ENCODE measurements at regions not wholly inside any gene's neighbourhood (a gene's known extent, or its start where the extent isn't known, plus 50 kb on each side); places are given as distances from the start of the nearest gene placed in this dataset.

GRCh38 chr3:15942936-15943335 is 145.2 kb upstream of the ANKRD28 start (continued):
- TF ChIP-seq BHLHE40 (IDR thresholded peaks at IDR 0.05; ENCODE audit: borderline replicate concordance in 1 of 2, low read depth in 2 of 2, low read length in 1 of 2) (no peak), KDM1A (IDR thresholded peaks at IDR 0.05; ENCODE audit: borderline replicate concordance) (no peak), DPF2 (IDR thresholded peaks at IDR 0.05) (no peak)

DNA sequence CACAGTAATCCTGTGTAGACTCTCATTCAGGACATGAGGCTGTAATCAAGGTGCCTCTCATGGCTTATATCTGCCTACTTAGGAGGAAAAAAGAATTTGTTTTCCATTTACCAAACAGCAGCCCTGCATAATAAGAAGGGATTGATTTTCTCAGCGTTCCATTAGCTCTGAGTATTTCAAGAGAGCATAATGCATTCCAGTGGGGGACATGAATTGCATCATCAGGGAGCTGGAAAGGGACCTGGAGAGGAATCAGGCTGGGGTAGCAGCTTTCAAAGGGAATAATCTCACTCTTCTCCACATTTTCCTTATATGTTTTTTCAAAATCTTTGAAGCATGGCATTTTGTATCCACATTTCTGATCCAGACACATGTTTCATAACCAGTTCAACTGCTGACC is 150.6 kb upstream of the ANKRD28 start:
- intact Hi-C loops (cut with micrococcal nuclease; ENCODE audit: unreplicated experiment): no loop called here
- 28% methylated on average over 1 of the region's 1 CpG for WGBS (ENCODE audit: insufficient coverage, insufficient replicate concordance, low lambda C conversion rate, missing lambda C conversion rate)
- Histone ChIP-seq H3K36me3 (ENCODE audit: control insufficient read depth in 2 of 2, insufficient read depth in 2 of 2, low read length in 1 of 2) (no peaks in the 10 kb centered on the region), H3K4me3 (no peak overlapping the region), H4K20me1 (ENCODE audit: control insufficient read depth, insufficient read depth) (no peaks in the 10 kb centered on the region), H3K9me3 (replicated peaks; ENCODE audit: control insufficient read depth, insufficient read depth, low read length) (no peaks in the 10 kb centered on the region), H2AFZ (ENCODE audit: control insufficient read depth, low read depth, low read length) (no peak overlapping the region), H3K4me1 (ENCODE audit: control insufficient read depth, insufficient read depth, low read length) (no peaks in the 10 kb centered on the region), H3K27me3 (replicated peaks in 1 of 2; ENCODE audit: control insufficient read depth in 2 of 2, insufficient read depth in 2 of 2, low read length in 1 of 2) (no peaks in the 10 kb centered on the region), H3K27ac (ENCODE audit: control insufficient read depth, insufficient read depth) (no peak overlapping the region), H3K4me2 (ENCODE audit: control insufficient read depth, insufficient read depth) (no peak overlapping the region), H3K79me2 (ENCODE audit: control insufficient read depth, insufficient read depth, low read length) (no peaks in the 10 kb centered on the region), H3K9ac (ENCODE audit: control insufficient read depth, insufficient read depth, low read length) (no peak overlapping the region)
- SMC1A ChIA-PET (ENCODE audit: uncharacterized antibody, unreplicated experiment): no interaction called here
- DNase-seq (ENCODE audit: low read depth, low spot score) (no peak), FAIRE-seq (no peak), ATAC-seq (no peak)
- no peak for TF ChIP-seq PAX5 (IDR thresholded peaks at IDR 0.05; ENCODE audit: borderline replicate concordance, low read depth, low read length)
- no peak for TF ChIP-seq SIX5 (IDR thresholded peaks at IDR 0.05; ENCODE audit: low read depth, low read length, severe bottlenecking)
- TF ChIP-seq STAT3 (IDR thresholded peaks at IDR 0.05; ENCODE audit: low read depth, low read length): no peak
- TF ChIP-seq GABPA (IDR thresholded peaks at IDR 0.05; ENCODE audit: low read depth): no peak
- TF ChIP-seq MEF2A (IDR thresholded peaks at IDR 0.05; ENCODE audit: insufficient read depth, low read depth, low read length): no peak
- TF ChIP-seq, protein P1, sequence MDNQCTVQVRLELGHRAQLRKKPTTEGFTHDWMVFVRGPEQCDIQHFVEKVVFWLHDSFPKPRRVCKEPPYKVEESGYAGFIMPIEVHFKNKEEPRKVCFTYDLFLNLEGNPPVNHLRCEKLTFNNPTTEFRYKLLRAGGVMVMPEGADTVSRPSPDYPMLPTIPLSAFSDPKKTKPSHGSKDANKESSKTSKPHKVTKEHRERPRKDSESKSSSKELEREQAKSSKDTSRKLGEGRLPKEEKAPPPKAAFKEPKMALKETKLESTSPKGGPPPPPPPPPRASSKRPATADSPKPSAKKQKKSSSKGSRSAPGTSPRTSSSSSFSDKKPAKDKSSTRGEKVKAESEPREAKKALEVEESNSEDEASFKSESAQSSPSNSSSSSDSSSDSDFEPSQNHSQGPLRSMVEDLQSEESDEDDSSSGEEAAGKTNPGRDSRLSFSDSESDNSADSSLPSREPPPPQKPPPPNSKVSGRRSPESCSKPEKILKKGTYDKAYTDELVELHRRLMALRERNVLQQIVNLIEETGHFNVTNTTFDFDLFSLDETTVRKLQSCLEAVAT (IDR thresholded peaks at IDR 0.05): no peak
- TF ChIP-seq RAD51 (IDR thresholded peaks at IDR 0.05): no peak
- POLR2A ChIA-PET: no interaction called here
- RAD21 ChIA-PET (ENCODE audit: unreplicated experiment): no interaction called here
- no TSS peak for BruUV-seq (replicated peaks)
- in situ Hi-C loops (cut with MboI): no loop called here
- CTCF ChIA-PET: no interaction called here

Measured in GM12878 (cell line).